Endodermal cell (in vitro differentiated cells): ENCODE measurements at regions not wholly inside any gene's neighbourhood (a gene's known extent, or its start where the extent isn't known, plus 50 kb on each side); places are given as distances from the start of the nearest gene placed in this dataset.

Experiments
- DNase-seq: peaks from one replicate; pipeline ENCODE4 v3.0.0-alpha.2; 2017
- H3K27ac ChIP-seq: 2 replicates; pipeline ENCODE4 v1.5.1; 2013; ENCODE audit warnings: mild to moderate bottlenecking, low read depth, low read length, moderate library complexity
- H3K27me3 ChIP-seq: 2 replicates; pipeline ENCODE4 v1.6.1; 2013; ENCODE audit warnings: mild to moderate bottlenecking, low read length, moderate library complexity; ENCODE audit not compliant: insufficient read depth, control insufficient read depth, poor library complexity, severe bottlenecking
- H3K36me3 ChIP-seq: 2 replicates; pipeline ENCODE4 v1.7.0; 2013; ENCODE audit warnings: mild to moderate bottlenecking, low read length, moderate library complexity; ENCODE audit not compliant: control insufficient read depth, insufficient read depth
- H3K4me1 ChIP-seq: one replicate; pipeline ENCODE4 v1.7.0; 2013; ENCODE audit warnings: low read length; ENCODE audit not compliant: control insufficient read depth, insufficient read depth
- H3K4me3 ChIP-seq: 2 replicates; pipeline ENCODE4 v1.5.1; 2013; ENCODE audit warnings: mild to moderate bottlenecking, low read length, moderate library complexity
- H3K9ac ChIP-seq: 2 replicates; pipeline ENCODE4 v1.6.1; 2013; ENCODE audit warnings: mild to moderate bottlenecking, low read length, moderate library complexity; ENCODE audit not compliant: poor library complexity, severe bottlenecking; ENCODE audit errors: extremely low read depth
- H3K9me3 ChIP-seq: 2 replicates; pipeline ENCODE4 v1.6.1; 2013; ENCODE audit warnings: mild to moderate bottlenecking, low read length, moderate library complexity; ENCODE audit not compliant: control insufficient read depth
- H3K27ac Mint-ChIP-seq: 2 replicates; pipeline ENCODE4 v1.8.0; 2020; ENCODE audit warnings: mixed read lengths
- H3K27me3 Mint-ChIP-seq: 2 replicates; pipeline ENCODE4 v1.8.0; 2021; ENCODE audit warnings: mild to moderate bottlenecking, mixed read lengths; ENCODE audit not compliant: insufficient read depth
- H3K36me3 Mint-ChIP-seq: 2 replicates; pipeline ENCODE4 v1.8.0; 2020; ENCODE audit warnings: low read depth, mixed read lengths
- H3K4me1 Mint-ChIP-seq: 2 replicates; pipeline ENCODE4 v1.8.0; 2020; ENCODE audit warnings: mixed read lengths
- H3K4me3 Mint-ChIP-seq: 2 replicates; pipeline ENCODE4 v1.8.0; 2020; ENCODE audit warnings: mild to moderate bottlenecking, moderate library complexity, mixed read lengths
- H3K9me3 Mint-ChIP-seq: 2 replicates; pipeline ENCODE4 v1.8.0; 2020; ENCODE audit warnings: mild to moderate bottlenecking, mixed read lengths
- WGBS, 2 experiments: methylation state at CpG; one replicate each; pipeline versions ENCODE4 v1.1.5 to v1.1.7; 2013; ENCODE audit warnings: missing lambda C conversion rate in 2 of 2, mixed read lengths in 1 of 2; ENCODE audit not compliant: insufficient coverage in 1 of 2, insufficient read length in 1 of 2; 5-methylcytosine and 5-hydroxymethylcytosine counted together
- TF ChIP-seq, protein P1 (sequence below): fragments of 200-600 bp; sonication (generic); conservative IDR thresholded peaks from 2 replicates; pipeline ENCODE4 v1.5.0; 2021; ENCODE audit warnings: antibody characterized with exemption, mild to moderate bottlenecking

DNA sequence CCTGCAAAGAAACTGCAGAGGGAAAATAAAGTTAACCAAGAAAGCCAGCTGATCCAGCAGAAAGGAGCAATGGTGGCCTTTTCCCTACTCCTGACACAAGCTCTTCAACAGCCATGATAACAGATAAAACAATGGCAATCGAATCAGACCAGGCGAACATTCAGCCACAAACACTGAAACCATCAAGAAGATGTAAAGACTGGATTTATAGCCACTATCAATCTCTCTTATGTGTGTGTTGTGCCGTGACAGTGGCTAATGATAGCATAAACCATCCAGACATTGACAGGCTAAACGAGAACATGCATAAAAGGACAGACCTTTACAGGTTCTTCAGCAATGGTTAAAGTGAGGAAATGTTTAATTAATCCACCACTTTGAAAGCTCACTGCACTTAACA is 78.1 kb upstream of the RAB4A start:
- Histone ChIP-seq H3K9ac (no peak overlapping the region), H3K36me3 (no peaks in the 10 kb centered on the region), H3K4me1 (peaks cover 4% of the 10 kb centered on the region), H3K27ac (no peak overlapping the region), H3K27me3 (no peaks in the 10 kb centered on the region), H3K4me3 (no peak overlapping the region), H3K9me3 (no peaks in the 10 kb centered on the region)
- H3K4me1 Mint-ChIP-seq = peaks cover 10% of the 10 kb centered on the region
- TF ChIP-seq, protein P1, sequence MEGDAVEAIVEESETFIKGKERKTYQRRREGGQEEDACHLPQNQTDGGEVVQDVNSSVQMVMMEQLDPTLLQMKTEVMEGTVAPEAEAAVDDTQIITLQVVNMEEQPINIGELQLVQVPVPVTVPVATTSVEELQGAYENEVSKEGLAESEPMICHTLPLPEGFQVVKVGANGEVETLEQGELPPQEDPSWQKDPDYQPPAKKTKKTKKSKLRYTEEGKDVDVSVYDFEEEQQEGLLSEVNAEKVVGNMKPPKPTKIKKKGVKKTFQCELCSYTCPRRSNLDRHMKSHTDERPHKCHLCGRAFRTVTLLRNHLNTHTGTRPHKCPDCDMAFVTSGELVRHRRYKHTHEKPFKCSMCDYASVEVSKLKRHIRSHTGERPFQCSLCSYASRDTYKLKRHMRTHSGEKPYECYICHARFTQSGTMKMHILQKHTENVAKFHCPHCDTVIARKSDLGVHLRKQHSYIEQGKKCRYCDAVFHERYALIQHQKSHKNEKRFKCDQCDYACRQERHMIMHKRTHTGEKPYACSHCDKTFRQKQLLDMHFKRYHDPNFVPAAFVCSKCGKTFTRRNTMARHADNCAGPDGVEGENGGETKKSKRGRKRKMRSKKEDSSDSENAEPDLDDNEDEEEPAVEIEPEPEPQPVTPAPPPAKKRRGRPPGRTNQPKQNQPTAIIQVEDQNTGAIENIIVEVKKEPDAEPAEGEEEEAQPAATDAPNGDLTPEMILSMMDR = no peak
- H3K27ac Mint-ChIP-seq = no peak overlapping the region
- no peaks in the 10 kb centered on the region for H3K27me3 Mint-ChIP-seq
- H3K9me3 Mint-ChIP-seq = no peaks in the 10 kb centered on the region
- no peaks in the 10 kb centered on the region for H3K36me3 Mint-ChIP-seq
- DNase-seq = no peak
- 94 to 97% methylated on average over 4 of the region's 4 CpGs for WGBS, 2 experiments
- no peak overlapping the region for H3K4me3 Mint-ChIP-seq

DNA sequence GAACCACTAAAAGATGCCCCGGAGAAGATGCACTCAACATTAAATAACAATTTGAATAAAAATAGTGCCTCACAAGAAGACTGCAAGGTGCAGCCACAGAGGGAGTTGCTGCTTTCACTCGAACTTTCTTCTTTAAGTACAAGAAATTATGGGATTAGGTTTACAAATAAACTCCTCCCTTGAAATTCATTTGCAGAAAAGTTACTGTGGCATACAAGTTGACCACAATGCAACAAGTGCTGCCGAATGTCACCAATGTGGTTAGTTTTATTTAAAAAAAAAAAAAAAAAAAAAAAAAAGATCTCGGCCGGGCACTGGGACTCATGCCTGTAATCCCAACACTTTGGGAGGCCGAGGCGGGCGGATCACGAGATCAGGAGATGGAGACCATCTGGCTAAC is 76.8 kb upstream of the RAB4A start:
- WGBS, 2 experiments = 94% methylated on average over 9 of the region's 9 CpGs; no CpG with 5 or more reads in 1 of the 2 experiments

GRCh38 chr1:229195246-229195645 is 75.7 kb upstream of the RAB4A start:
- Histone ChIP-seq H3K9ac (no peak overlapping the region), H3K36me3 (no peaks in the 10 kb centered on the region), H3K4me3 (no peak overlapping the region), H3K4me1 (no peaks in the 10 kb centered on the region), H3K27me3 (no peaks in the 10 kb centered on the region), H3K27ac (no peak overlapping the region), H3K9me3 (no peaks in the 10 kb centered on the region)
- no peak overlapping the region for H3K27ac Mint-ChIP-seq
- H3K4me3 Mint-ChIP-seq = no peak overlapping the region
- no CpG with 5 or more reads among the region's 1 CpG for WGBS, 2 experiments
- no peaks in the 10 kb centered on the region for H3K9me3 Mint-ChIP-seq
- TF ChIP-seq, protein P1 = no peak
- peaks cover 11% of the 10 kb centered on the region for H3K4me1 Mint-ChIP-seq
- no peaks in the 10 kb centered on the region for H3K27me3 Mint-ChIP-seq
- no peak for DNase-seq
- no peaks in the 10 kb centered on the region for H3K36me3 Mint-ChIP-seq

More for the DNA sequence above, 76.8 kb upstream of the RAB4A start:
- Mint-ChIP-seq H3K4me3 (no peak overlapping the region), H3K4me1 (peaks cover 10% of the 10 kb centered on the region), H3K27ac (no peak overlapping the region), H3K27me3 (no peaks in the 10 kb centered on the region), H3K36me3 (no peaks in the 10 kb centered on the region), H3K9me3 (no peaks in the 10 kb centered on the region)
- TF ChIP-seq, protein P1 = no peak
- Histone ChIP-seq H3K27me3 (no peaks in the 10 kb centered on the region), H3K9ac (no peak overlapping the region), H3K36me3 (no peaks in the 10 kb centered on the region), H3K4me1 (peaks cover 4% of the 10 kb centered on the region), H3K27ac (no peak overlapping the region), H3K4me3 (no peak overlapping the region), H3K9me3 (no peaks in the 10 kb centered on the region)
- DNase-seq = no peak
